ENCODE measurements at regions not wholly inside any gene's neighbourhood (a gene's known extent, or its start where the extent isn't known, plus 50 kb on each side); places are given as distances from the start of the nearest gene placed in this dataset.
A peak's percentile ranks its signal among the peaks of the same experiment; 100 is the strongest.
"Not testable (repeated sequence)": the region's sequence is repeated elsewhere in the genome, so short reads cannot be mapped to it uniquely, and the experiment has no call there.

DNA sequence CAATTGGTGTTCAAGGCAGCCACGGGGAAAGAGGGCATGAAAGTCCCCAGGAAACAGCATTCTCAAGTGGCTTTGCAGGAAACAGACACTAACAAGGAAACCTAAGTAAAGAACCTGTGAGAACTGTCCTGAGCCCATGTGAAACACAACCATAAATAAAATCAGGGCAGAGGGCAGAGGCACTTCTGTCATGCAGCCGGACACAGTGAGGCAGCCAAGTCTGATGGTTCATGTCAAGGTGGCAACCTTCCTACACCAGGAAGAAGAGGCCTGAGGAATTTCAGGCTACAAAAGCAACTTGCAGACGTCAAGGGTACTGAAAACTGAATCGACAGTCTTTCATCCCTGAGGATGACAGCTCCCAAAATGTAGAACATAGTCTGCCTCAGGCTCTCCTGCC, 458.2 kb upstream of the NPVF start:
- intact Hi-C loops (cut with DNase I; ENCODE audit: low total_unique reads) = no loop called here
- H3K4me3 ChIP-seq = no peak overlapping the region
- no peak for DNase-seq
- H3K36me3 ChIP-seq = no peaks in the 10 kb centered on the region
- no peaks in the 10 kb centered on the region for H3K27me3 ChIP-seq
- TF ChIP-seq, protein P1, sequence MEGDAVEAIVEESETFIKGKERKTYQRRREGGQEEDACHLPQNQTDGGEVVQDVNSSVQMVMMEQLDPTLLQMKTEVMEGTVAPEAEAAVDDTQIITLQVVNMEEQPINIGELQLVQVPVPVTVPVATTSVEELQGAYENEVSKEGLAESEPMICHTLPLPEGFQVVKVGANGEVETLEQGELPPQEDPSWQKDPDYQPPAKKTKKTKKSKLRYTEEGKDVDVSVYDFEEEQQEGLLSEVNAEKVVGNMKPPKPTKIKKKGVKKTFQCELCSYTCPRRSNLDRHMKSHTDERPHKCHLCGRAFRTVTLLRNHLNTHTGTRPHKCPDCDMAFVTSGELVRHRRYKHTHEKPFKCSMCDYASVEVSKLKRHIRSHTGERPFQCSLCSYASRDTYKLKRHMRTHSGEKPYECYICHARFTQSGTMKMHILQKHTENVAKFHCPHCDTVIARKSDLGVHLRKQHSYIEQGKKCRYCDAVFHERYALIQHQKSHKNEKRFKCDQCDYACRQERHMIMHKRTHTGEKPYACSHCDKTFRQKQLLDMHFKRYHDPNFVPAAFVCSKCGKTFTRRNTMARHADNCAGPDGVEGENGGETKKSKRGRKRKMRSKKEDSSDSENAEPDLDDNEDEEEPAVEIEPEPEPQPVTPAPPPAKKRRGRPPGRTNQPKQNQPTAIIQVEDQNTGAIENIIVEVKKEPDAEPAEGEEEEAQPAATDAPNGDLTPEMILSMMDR (IDR thresholded peaks at IDR 0.05) = no peak
- no peak overlapping the region for H3K27ac ChIP-seq
- H3K4me1 ChIP-seq = peaks cover 0 to 26% (median 0%) of the 10 kb centered on the region in 4 donors
- H3K9me3 ChIP-seq = no peaks in the 10 kb centered on the region

DNA sequence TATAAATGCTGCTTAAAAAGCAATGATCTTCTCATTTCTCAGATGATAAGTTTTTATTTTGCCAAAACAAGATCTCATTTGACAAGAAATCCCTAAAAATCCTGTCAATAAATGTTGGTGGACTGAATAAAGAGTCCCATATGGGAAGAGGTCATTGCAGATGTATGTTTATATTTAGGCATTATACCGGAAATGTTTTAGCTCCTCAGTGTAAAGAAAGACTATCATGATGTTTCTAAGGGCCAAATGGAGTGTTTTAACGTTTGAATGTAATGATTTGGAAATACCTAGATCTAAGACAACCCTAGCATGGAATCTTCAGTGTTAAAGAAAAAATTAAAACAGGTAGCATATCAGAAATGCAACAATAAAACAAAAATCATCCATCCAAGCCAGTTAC, 457.8 kb upstream of the NFE2L3 start:
- Histone ChIP-seq H3K9me3 (no peaks in the 10 kb centered on the region), H3K27ac (peak overlapping the region; percentile 39 to 48), H3K36me3 (no peaks in the 10 kb centered on the region), H3K27me3 (no peaks in the 10 kb centered on the region), H3K4me1 (peaks cover 0 to 33% (median 7%) of the 10 kb centered on the region in 4 donors), H3K4me3 (no peak overlapping the region)
- TF ChIP-seq, protein P1 (IDR thresholded peaks at IDR 0.05) = no peak
- intact Hi-C loops (cut with DNase I; ENCODE audit: low total_unique reads) = no loop called here
- no peak for DNase-seq

DNA sequence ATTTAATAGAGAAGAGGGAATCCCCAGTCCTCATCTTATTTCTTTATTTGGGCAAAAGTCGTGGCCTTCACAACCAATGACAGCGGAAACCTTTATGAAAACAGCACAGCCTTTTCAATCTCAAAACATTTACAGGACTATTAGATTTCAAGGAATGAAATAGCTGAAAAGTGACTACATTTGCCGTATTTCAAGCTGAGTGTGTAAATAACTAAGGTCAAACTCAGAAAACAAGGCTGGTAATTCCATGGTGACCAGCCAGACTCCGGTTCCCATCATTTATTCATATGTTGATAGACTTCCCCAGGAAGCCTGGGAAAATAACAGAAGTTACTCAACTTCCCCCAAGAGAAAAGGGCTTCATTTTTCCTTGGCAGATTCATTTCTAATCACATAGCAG, 457.3 kb upstream of the NFE2L3 start:
- Histone ChIP-seq H3K9me3 (no peaks in the 10 kb centered on the region), H3K27me3 (no peaks in the 10 kb centered on the region), H3K4me3 (no peak overlapping the region), H3K27ac (peak overlapping the region; percentile 39 to 48), H3K4me1 (peaks cover 0 to 29% (median 7%) of the 10 kb centered on the region in 4 donors), H3K36me3 (no peaks in the 10 kb centered on the region)
- intact Hi-C loops (cut with DNase I; ENCODE audit: low total_unique reads) = no loop called here
- DNase-seq = peak in 1 of 2 donors; percentile 34
- TF ChIP-seq, protein P1 (IDR thresholded peaks at IDR 0.05) = no peak

DNA sequence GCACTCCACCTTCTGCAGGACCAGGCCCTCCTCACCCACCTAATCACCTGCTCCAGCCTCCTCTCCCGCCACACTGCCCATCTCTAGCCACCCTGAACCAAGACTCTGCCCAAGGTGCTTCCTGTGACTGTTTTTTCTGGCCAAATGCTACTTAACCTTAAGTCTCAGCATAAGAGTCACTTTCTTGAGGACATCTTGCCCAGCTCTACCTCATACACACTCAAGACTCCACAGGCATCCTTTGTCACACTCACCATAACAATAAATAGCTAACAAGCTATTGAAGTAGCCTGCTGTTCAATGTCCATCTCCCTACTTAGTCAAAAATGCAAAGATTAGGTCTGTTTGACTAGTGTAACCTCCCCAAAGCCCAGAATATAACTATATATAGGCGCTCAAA, 455.4 kb upstream of the NFE2L3 start:
- intact Hi-C loops (cut with DNase I; ENCODE audit: low total_unique reads) = no loop called here
- no peaks in the 10 kb centered on the region for H3K36me3 ChIP-seq
- TF ChIP-seq, protein P1 (IDR thresholded peaks at IDR 0.05) = no peak
- H3K27ac ChIP-seq = no peak overlapping the region
- H3K4me3 ChIP-seq = no peak overlapping the region
- no peaks in the 10 kb centered on the region for H3K9me3 ChIP-seq
- H3K27me3 ChIP-seq = no peaks in the 10 kb centered on the region
- H3K4me1 ChIP-seq = peaks cover 0 to 24% (median 7%) of the 10 kb centered on the region in 4 donors
- no peak for DNase-seq

DNA sequence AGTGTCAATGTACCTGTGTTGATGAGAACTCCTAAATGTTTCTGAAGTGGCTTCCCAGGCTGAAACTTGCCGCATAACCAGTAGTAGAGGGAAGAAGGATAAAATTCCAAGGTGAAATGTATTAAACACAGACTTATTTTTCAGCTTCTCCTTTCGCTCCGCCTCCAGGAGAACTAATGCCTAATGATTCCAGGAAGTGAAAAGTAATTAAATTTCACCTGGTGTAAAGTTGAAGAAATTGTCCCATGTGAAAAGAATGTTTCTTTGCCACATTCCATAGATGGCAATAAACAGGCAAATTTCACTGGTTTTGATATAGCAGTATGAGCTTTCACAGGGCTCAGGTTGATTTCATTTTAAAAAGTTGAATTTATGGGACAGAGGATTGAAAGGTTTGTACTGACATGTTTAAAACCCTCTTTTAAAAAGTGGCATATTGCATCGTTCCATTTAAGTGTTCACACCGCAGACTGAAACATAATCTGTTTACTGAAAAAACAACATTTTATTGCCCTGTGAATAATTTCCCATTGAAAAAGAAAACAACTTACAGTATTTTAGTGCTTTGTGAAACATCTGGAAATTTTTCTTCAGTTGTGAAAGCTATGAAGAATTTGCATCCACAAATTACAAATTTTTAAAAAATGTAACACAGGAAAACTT, 453.4 kb upstream of the NFE2L3 start:
- TF ChIP-seq, protein P1 (IDR thresholded peaks at IDR 0.05) = no peak
- H3K4me1 ChIP-seq = peaks cover 0 to 24% (median 7%) of the 10 kb centered on the region in 4 donors
- intact Hi-C loops (cut with DNase I; ENCODE audit: low total_unique reads) = no loop called here
- no peaks in the 10 kb centered on the region for H3K36me3 ChIP-seq
- no peak overlapping the region for H3K4me3 ChIP-seq
- no peaks in the 10 kb centered on the region for H3K9me3 ChIP-seq
- no peak overlapping the region for H3K27ac ChIP-seq
- DNase-seq = no peak
- no peaks in the 10 kb centered on the region for H3K27me3 ChIP-seq

DNA sequence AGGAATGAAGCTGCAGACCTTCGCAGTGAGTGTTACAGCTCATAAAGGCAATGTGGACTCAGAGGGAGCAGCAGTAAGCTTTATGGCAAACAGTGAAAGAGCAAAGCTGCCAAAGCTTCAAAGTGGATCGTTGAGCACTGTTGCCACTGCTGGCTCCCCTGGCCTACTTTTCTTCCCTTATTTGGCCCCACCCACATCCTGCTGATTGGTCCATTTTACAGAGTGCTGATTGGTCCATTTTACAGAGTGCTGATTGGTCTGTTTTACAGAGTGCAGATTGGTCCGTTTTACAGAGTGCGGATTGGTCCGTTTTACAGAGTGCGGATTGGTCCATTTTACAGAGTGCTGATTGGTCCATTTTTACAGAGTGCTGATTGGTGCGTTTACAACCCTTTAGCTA, 451.9 kb upstream of the NFE2L3 start:
- H3K36me3 ChIP-seq; H3K27me3 ChIP-seq; intact Hi-C loops (cut with DNase I; ENCODE audit: low total_unique reads); H3K4me3 ChIP-seq; H3K27ac ChIP-seq; DNase-seq; H3K9me3 ChIP-seq: not testable (repeated sequence)
- peaks cover 0 to 17% (median 4%) of the 10 kb centered on the region in 4 donors for H3K4me1 ChIP-seq
